ACC112 (cell line): ENCODE measurements at regions not wholly inside any gene's neighbourhood (a gene's known extent, or its start where the extent isn't known, plus 50 kb on each side); places are given as distances from the start of the nearest gene placed in this dataset.

ENCODE experiments used
- H2AFZ ChIP-seq: fragments of 200-600 bp; sonication (generic); one replicate; pipeline ENCODE4 v1.6.0; 2017; ENCODE audit warnings: antibody characterized with exemption, low read length; ENCODE audit not compliant: unreplicated experiment
- H3K27ac ChIP-seq: fragments of 200-600 bp; sonication (generic); 2 replicates; pipeline ENCODE4 v1.5.1; 2014; ENCODE audit warnings: low read depth, mild to moderate bottlenecking, antibody characterized with exemption, low read length, moderate library complexity
- H3K27me3 ChIP-seq: fragments of 200-600 bp; sonication (generic); 2 replicates; pipeline ENCODE4 v1.6.1; 2014; ENCODE audit warnings: mild to moderate bottlenecking, antibody characterized with exemption, low read length, moderate library complexity, mixed read lengths; ENCODE audit not compliant: insufficient read depth
- H3K36me3 ChIP-seq: fragments of 200-600 bp; sonication (generic); 2 replicates; pipeline ENCODE4 v1.6.1; 2016; ENCODE audit warnings: mild to moderate bottlenecking, antibody characterized with exemption, low read length, moderate library complexity, mixed read lengths; ENCODE audit not compliant: insufficient read depth
- H3K4me1 ChIP-seq: fragments of 200-600 bp; sonication (generic); one replicate; pipeline ENCODE4 v1.6.1; 2016; ENCODE audit warnings: low read length, mixed read lengths; ENCODE audit not compliant: insufficient read depth, unreplicated experiment, control insufficient read depth
- H3K4me3 ChIP-seq: fragments of 200-600 bp; sonication (generic); 2 replicates; pipeline ENCODE4 v1.5.1; 2014; ENCODE audit warnings: mild to moderate bottlenecking, low read depth, low read length
- H3K79me2 ChIP-seq: fragments of 200-600 bp; sonication (generic); one replicate; pipeline ENCODE4 v1.6.0; 2016; ENCODE audit warnings: low read length; ENCODE audit not compliant: control insufficient read depth, unreplicated experiment, insufficient read depth

DNA sequence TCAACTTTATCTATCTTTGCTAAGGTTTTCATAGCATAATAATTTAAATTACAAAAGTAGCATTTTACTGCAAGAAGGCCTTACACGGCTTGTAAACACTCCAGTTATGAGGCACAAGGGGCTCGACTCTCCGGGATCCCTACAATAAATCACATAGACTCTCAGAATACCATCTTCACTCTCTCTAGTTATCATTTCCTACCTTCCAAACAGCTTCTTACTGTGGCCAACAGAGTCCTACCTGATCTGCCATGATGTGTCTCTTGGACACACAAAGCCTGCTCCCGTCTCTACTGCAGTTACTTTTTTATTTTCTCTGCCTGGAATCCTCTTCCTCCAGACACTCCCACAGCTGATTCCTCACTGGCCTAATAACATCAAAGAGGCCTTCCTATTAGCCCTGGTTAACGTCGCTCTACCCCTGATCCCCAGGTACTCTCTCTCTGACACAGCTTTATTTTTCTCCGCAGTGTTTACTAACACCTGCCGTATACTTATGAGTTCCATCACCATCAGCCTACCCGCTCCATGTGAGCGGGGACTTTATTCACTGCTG, 559.6 kb upstream of the DIPK2B start:
- no peak overlapping the region for H2AFZ ChIP-seq
- H3K4me1 ChIP-seq = peaks cover 87% of the 10 kb centered on the region
- H3K27ac ChIP-seq = peak overlapping the region; percentile 95
- H3K36me3 ChIP-seq = peaks cover 45% of the 10 kb centered on the region
- no peaks in the 10 kb centered on the region for H3K27me3 ChIP-seq
- peak overlapping the region; percentile 62 for H3K4me3 ChIP-seq
- peaks cover 91% of the 10 kb centered on the region for H3K79me2 ChIP-seq

DNA sequence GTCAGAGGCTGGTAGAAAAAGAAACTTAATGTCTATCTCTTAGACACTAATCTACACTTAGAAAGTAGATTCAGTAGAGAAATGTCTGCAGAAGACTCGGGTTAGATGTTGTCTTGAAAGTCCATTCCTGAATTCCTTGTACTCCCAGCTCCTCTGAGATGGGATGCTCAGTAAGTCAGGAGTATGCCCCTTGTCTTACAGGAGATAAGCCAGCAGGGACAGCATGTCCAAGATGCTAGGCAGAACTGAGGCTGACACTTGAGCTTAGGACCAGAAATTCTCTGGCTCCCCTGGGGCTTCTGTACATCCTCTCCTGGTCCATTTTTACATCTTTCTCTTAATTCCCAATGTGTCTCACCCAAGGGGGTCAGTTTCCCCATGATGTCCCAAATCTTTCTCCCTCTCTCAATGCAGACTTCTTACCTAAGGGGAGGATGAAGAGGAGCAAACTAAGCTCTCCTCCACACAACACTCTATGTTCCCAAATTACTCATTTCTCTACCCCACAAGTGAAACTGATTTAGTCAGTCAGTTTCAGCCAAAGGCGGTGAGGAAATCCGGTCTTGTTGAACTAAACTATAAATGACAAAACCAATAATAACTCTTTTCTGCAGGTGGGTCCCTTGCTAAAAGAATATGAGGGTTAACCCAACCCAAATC, 558.2 kb upstream of the DIPK2B start:
- peaks cover 46% of the 10 kb centered on the region for H3K36me3 ChIP-seq
- H3K79me2 ChIP-seq = peaks cover 91% of the 10 kb centered on the region
- peak overlapping the region; percentile 95 for H3K27ac ChIP-seq
- H3K27me3 ChIP-seq = no peaks in the 10 kb centered on the region
- H3K4me3 ChIP-seq = peak overlapping the region; percentile 62
- H3K4me1 ChIP-seq = peaks cover 91% of the 10 kb centered on the region
- no peak overlapping the region for H2AFZ ChIP-seq

DNA sequence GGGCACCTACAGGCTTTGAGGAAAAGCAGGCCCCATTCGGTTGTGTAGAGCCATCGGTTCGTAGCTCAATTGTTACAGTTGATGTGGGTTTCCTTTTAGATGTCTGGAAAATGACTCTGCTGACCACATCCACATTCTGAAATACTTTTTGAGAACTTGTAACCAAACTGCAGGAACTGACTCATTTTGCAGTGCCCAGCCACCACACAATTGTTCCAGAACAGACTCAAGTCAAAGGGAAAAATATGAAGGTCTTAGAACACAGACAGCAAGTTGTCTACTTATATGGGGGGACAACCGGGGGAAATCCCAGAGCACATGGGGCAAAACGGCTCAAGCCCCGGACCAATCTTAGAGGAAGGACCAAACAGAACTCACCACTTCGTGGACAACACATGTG, 557.6 kb upstream of the DIPK2B start:
- peak overlapping the region; percentile 95 for H3K27ac ChIP-seq
- H2AFZ ChIP-seq = no peak overlapping the region
- H3K4me3 ChIP-seq = peak overlapping the region; percentile 62
- H3K79me2 ChIP-seq = peaks cover 91% of the 10 kb centered on the region
- no peaks in the 10 kb centered on the region for H3K27me3 ChIP-seq
- peaks cover 42% of the 10 kb centered on the region for H3K36me3 ChIP-seq
- H3K4me1 ChIP-seq = peaks cover 91% of the 10 kb centered on the region

DNA sequence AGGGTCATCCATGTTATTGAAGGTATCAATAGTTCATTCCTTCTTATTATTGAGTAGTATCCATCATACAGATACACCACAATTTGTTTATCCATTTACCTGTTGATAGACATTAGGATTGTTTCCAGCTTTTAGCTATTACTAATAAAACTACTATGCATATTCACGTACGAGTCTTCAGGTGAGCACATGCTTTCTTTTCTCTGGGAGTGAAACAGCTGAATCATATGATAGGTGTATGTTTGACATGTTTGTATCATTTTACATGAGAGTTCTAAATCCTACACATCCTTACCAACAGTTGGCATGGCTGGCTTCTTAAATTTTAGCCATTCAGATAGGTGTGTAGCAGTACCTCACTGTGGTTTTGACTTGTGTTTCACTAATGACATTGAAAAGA, 556.6 kb upstream of the DIPK2B start:
- peaks cover 90% of the 10 kb centered on the region for H3K4me1 ChIP-seq
- peaks cover 45% of the 10 kb centered on the region for H3K36me3 ChIP-seq

DNA sequence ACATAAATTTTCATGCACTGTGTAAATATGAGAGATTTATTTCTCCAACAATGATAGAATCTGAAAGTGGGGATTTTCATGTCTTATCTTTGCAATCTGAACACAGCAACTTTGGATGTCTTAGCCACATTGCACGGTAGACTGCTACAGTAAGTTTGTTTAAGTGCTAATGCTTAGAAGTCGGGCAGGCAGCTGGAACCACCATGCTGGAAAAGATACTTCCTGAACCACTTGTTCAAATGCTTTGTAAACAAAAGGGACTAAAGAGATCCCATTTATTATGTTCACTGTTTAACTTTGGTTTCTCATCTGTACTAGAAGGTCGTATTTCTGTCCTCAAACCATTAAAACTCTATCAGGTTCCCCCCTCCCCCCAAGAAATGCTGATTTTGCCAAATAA, 555.9 kb upstream of the DIPK2B start:
- Histone ChIP-seq H3K79me2 (peaks cover 91% of the 10 kb centered on the region), H3K36me3 (peaks cover 52% of the 10 kb centered on the region), H2AFZ (no peak overlapping the region), H3K27ac (peak overlapping the region; percentile 95), H3K4me3 (0 out of 2 replicates have a peak overlapping the region, but pooled peaks have one; percentile 62), H3K4me1 (peaks cover 90% of the 10 kb centered on the region), H3K27me3 (no peaks in the 10 kb centered on the region)

More for the DNA sequence above, 556.6 kb upstream of the DIPK2B start:
- Histone ChIP-seq H3K79me2 (peaks cover 91% of the 10 kb centered on the region), H3K27ac (peak overlapping the region; percentile 95), H3K4me3 (peak overlapping the region; percentile 62; the same call in 1 of the 2 replicates), H3K27me3 (no peaks in the 10 kb centered on the region), H2AFZ (no peak overlapping the region)

DNA sequence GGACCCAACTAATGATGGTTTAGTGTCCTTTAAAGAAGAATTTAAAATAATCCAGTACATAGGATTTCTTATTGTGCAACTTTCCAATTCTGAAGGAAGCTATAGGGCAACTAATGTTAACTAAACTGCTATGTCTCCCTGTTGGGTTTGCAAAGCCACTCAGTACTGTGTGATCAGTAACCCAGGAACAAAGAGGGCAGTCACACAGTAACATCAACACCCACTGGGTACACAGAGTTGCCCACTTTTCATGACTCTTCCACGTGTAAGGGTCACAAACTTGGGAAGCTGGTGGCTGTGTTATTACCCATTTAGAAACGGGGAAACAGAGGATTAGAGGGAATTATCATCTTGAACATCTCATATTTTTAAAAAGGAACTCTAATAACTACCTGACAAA, 555.0 kb upstream of the DIPK2B start:
- no peak overlapping the region for H2AFZ ChIP-seq
- 0 out of 2 replicates have a peak overlapping the region, but pooled peaks have one; percentile 21 for H3K4me3 ChIP-seq
- no peaks in the 10 kb centered on the region for H3K27me3 ChIP-seq
- H3K36me3 ChIP-seq = peaks cover 55% of the 10 kb centered on the region
- peaks cover 93% of the 10 kb centered on the region for H3K79me2 ChIP-seq
- H3K27ac ChIP-seq = peak overlapping the region; percentile 95
- H3K4me1 ChIP-seq = peaks cover 90% of the 10 kb centered on the region

DNA sequence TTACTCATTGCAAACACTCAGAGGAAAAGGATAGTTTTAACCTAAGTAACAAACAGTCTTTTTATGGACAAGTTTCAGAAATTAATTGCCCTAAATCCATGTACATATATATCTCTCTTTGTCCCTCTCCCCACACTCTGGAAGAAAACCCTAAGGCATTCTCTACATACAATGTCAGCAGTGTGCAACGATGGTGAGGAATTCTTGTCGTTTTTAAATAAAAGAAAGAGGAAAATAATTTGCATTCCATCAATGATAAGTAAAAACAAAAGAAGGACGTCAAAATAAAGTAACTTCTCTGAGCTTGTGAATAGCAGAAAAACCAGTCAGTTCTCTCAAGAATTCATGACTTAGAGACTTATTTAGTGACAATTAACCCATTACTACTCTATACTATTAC, 550.5 kb upstream of the DIPK2B start:
- peaks cover 67% of the 10 kb centered on the region for H3K36me3 ChIP-seq
- peaks cover 75% of the 10 kb centered on the region for H3K4me1 ChIP-seq
- H3K79me2 ChIP-seq = peaks cover 78% of the 10 kb centered on the region
- H3K27ac ChIP-seq = peak overlapping the region; percentile 80
- H2AFZ ChIP-seq = no peak overlapping the region
- peak overlapping the region; percentile 51; the same call in 1 of the 2 replicates for H3K4me3 ChIP-seq
- H3K27me3 ChIP-seq = no peaks in the 10 kb centered on the region

DNA sequence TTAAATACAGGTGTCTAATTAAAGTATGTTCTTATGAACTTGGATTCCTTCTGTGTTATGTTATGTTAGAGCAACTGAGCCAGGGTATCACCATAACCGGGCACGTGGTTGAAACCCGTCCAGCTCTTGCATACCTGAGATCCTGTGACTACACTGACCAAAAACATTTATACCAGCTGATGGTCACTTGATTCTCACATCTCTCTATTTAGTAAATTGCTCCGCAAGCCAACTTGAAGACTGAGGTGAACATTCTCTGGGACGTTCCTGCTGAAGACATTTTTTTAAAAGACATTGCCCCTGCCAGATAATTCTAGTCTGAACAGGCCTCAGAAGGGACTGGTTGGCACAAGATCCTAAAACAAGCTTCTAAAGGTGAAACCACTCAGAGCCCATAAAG, 550.0 kb upstream of the DIPK2B start:
- Histone ChIP-seq H3K79me2 (peaks cover 72% of the 10 kb centered on the region), H2AFZ (no peak overlapping the region), H3K36me3 (peaks cover 66% of the 10 kb centered on the region), H3K4me1 (peaks cover 70% of the 10 kb centered on the region), H3K4me3 (0 out of 2 replicates have a peak overlapping the region, but pooled peaks have one; percentile 21), H3K27ac (peak overlapping the region; percentile 80), H3K27me3 (no peaks in the 10 kb centered on the region)

DNA sequence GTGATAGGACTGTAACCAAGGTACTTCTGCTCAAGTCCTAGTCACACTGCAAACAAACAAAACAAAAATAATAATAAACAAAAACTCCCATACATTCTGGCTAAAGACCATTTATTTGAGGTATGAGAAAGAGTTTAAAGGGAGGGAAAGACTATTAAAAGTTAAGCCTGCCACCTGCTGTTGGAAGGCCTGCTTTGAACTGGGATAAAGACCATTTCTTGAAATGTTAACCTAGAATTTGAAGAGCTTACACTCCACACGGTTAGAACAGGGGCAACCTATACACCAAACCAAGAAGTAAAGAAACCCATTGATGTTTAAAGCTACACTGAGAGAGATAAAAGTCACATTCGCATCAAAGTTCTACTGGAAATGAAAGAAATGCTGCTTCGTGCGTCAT, 548.7 kb upstream of the DIPK2B start:
- peaks cover 71% of the 10 kb centered on the region for H3K36me3 ChIP-seq
- H3K79me2 ChIP-seq = peaks cover 64% of the 10 kb centered on the region
- H3K27ac ChIP-seq = peak overlapping the region; percentile 80
- no peak overlapping the region; the same call in 1 of the 2 replicates for H3K4me3 ChIP-seq
- H3K27me3 ChIP-seq = no peaks in the 10 kb centered on the region
- peaks cover 65% of the 10 kb centered on the region for H3K4me1 ChIP-seq
- no peak overlapping the region for H2AFZ ChIP-seq

DNA sequence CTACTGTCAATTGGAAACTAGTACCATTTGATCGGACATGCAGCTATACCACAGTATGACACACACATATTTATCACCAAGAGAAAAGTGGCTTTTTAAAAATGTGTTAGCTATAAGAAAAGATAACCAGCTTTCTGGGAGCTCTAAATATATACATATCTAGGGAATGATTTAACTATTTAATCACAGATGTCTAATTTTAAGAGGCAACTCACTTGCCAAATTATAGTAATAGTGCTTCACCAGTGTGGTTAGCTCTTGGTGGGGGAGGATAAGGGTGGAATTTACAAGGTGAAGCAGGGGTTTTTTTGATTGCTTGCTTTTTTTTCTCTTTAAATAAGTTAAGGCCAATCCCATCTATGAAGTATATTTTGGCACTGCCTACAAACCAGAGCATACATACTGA, 547.7 kb upstream of the DIPK2B start:
- Histone ChIP-seq H3K4me1 (peaks cover 57% of the 10 kb centered on the region), H3K36me3 (peaks cover 71% of the 10 kb centered on the region), H3K79me2 (peaks cover 54% of the 10 kb centered on the region), H2AFZ (no peak overlapping the region), H3K27me3 (no peaks in the 10 kb centered on the region), H3K4me3 (no peak overlapping the region), H3K27ac (peak overlapping the region; percentile 80)

DNA sequence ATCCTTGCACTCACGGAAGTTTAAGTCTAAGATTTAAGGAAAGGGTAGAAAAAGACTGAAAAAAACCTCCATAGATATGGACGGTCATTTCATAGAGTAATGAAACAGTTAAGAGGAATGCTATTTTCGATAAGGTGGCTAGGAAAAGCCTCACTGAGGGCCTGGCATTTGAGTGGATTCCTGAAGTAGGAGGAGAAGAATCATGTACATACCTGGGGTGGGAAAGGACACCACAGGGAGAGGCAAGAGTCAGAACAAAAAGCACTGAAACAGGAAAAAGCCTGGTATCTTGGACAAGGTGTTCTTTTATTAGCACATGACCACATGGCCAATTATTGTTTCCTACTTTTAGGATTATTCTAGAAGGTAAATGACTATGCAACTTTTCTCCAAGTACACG, 547.2 kb upstream of the DIPK2B start:
- Histone ChIP-seq H2AFZ (no peak overlapping the region), H3K27ac (peak overlapping the region; percentile 80), H3K79me2 (peaks cover 50% of the 10 kb centered on the region), H3K36me3 (peaks cover 66% of the 10 kb centered on the region), H3K4me1 (peaks cover 53% of the 10 kb centered on the region), H3K4me3 (no peak overlapping the region), H3K27me3 (no peaks in the 10 kb centered on the region)
